Right lobe of liver (tissue), 4 donors: ENCODE measurements at regions not wholly inside any gene's neighbourhood (a gene's known extent, or its start where the extent isn't known, plus 50 kb on each side); places are given as distances from the start of the nearest gene placed in this dataset.

Experiments
- CTCF ChIP-seq, 4 donors: fragments of 200-600 bp in 3 of 4; fragments of 450-650 bp in 1 of 4; IDR thresholded peaks; one replicate each; pipeline versions ENCODE4 v1.5.1 to v1.8.0; 2016 to 2022; ENCODE audit warnings: antibody characterized with exemption in 4 of 4, mild to moderate bottlenecking in 2 of 4
- POLR2A ChIP-seq: fragments of 450-650 bp; IDR thresholded peaks from one replicate; pipeline ENCODE4 v1.6.1; 2017; ENCODE audit warnings: antibody characterized with exemption, mild to moderate bottlenecking
- donor health status: DM: no; HTN: no; CAD: no.
- donor health status: DM: no; HTN: no; CAD: no.
- donor health status: DM: no; HTN: yes; CAD: no.

GRCh38 chr13:83819156-83819555 is 63.1 kb downstream of the SLITRK1 start:
- TF ChIP-seq POLR2A (no peak), CTCF (IDR thresholded peaks at IDR 0.05) (no peak)
